BJ (cell line): ENCODE measurements at regions not wholly inside any gene's neighbourhood (a gene's known extent, or its start where the extent isn't known, plus 50 kb on each side); places are given as distances from the start of the nearest gene placed in this dataset.

Experiments
- CTCF ChIA-PET: fragments of 350-600 bp; formaldehyde crosslinking; extraction: SDS; loops from one replicate; lab custom pipeline; 2021; ENCODE audit warnings: antibody characterized with exemption, inconsistent platforms; lab: Yijun Ruan, JAX
- POLR2A ChIA-PET: fragments of 300-600 bp; sonication (Branson Sonifier 250); formaldehyde crosslinking; extraction: SDS; loops from one replicate; lab custom pipeline; 2021; ENCODE audit warnings: antibody characterized with exemption; lab: Charles Lee
- DNase-seq: peaks from one replicate; pipeline ENCODE4 v3.0.0-alpha.2; 2011; ENCODE audit warnings: low read depth
- H3K27me3 ChIP-seq: 2 replicates; pipeline ENCODE4 v1.6.0; 2011; ENCODE audit warnings: low read length; ENCODE audit not compliant: control insufficient read depth, insufficient read depth
- H3K36me3 ChIP-seq: 2 replicates; pipeline ENCODE4 v1.5.1; 2011; ENCODE audit warnings: low read length; ENCODE audit not compliant: control insufficient read depth, insufficient read depth
- H3K4me3 ChIP-seq: 2 replicates; pipeline ENCODE4 v1.5.1; 2011; ENCODE audit warnings: low read depth, mild to moderate bottlenecking, control low read depth, low read length
- TF ChIP-seq, protein P1 (sequence below): IDR thresholded peaks from 2 replicates; pipeline ENCODE4 v1.5.1; 2011; ENCODE audit warnings: low read depth, mild to moderate bottlenecking, control low read depth, inconsistent platforms, low read length, moderate library complexity; ENCODE audit not compliant: insufficient read depth

DNA sequence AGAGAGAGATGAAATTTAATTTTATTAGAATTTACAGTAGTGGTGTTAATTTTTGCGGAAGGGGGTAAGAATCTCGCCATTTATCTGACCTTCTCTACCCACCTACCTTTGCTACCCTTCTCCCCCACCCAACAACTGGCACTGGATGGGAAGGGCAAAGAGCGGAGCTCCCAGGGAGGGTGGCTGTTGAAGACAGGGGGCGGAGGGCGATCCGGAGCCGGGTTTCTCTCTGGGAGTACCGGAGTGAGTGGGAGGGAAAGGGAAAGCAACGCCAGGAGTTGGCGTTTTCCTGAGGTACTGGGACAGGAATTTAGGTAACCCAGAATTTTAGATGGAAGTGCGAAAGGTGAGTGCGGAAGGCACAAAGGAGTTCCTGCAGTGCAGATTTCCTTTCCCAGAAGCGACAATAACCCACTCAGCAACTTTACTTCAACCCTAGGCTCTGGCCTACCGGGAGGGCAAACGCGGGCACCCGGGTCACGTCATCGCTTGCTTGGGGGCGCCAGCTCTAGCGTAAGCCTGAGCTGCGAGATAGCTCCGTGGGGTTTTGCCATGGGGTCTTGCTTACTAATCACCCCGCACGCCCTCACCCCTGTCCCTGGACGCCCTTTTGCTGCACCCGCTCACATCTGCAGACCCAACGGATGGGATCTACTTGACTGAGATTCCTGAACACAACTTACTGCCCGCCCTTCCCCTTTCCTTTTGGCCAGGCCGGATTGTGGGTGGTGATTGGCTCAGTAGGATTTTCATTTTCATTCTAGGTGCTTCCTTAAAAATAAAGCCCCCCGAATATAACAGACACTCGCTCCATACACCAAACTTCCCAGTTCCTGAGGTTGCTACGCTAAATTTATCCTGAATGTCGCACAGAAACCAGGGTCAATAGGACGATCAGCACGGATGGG lies 413.0 kb upstream of the ESRRG start:
- Histone ChIP-seq H3K27me3 (peaks cover 21% of the 10 kb centered on the region), H3K36me3 (no peaks in the 10 kb centered on the region), H3K4me3 (no peak overlapping the region)
- TF ChIP-seq, protein P1, sequence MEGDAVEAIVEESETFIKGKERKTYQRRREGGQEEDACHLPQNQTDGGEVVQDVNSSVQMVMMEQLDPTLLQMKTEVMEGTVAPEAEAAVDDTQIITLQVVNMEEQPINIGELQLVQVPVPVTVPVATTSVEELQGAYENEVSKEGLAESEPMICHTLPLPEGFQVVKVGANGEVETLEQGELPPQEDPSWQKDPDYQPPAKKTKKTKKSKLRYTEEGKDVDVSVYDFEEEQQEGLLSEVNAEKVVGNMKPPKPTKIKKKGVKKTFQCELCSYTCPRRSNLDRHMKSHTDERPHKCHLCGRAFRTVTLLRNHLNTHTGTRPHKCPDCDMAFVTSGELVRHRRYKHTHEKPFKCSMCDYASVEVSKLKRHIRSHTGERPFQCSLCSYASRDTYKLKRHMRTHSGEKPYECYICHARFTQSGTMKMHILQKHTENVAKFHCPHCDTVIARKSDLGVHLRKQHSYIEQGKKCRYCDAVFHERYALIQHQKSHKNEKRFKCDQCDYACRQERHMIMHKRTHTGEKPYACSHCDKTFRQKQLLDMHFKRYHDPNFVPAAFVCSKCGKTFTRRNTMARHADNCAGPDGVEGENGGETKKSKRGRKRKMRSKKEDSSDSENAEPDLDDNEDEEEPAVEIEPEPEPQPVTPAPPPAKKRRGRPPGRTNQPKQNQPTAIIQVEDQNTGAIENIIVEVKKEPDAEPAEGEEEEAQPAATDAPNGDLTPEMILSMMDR, result no peak
- ChIA-PET CTCF (no interaction called here), POLR2A (no interaction called here)
- no peak for DNase-seq

DNA sequence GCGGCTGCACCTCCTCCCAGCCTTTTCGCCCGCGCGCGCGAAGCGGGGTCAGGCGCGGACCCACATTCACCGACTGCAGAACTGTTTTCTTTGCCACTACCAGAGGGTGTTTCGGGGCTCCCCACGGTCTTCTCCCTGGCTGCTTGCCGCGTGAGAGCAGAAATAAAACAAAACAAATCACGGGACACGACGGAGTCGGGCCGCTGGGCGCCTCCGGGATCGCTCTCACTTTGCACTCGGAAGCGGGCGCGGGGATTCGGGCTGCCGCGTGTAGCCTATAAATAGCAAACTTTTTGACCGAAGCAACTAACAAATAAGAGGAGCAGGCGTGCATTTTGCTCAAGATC lies 412.3 kb upstream of the ESRRG start:
- H3K36me3 ChIP-seq, result no peaks in the 10 kb centered on the region
- ChIA-PET POLR2A (no interaction called here), CTCF (no interaction called here)
- H3K4me3 ChIP-seq, result peak overlapping the region; percentile 33
- DNase-seq, result no peak
- TF ChIP-seq, protein P1, result no peak
- H3K27me3 ChIP-seq, result peaks cover 21% of the 10 kb centered on the region

DNA sequence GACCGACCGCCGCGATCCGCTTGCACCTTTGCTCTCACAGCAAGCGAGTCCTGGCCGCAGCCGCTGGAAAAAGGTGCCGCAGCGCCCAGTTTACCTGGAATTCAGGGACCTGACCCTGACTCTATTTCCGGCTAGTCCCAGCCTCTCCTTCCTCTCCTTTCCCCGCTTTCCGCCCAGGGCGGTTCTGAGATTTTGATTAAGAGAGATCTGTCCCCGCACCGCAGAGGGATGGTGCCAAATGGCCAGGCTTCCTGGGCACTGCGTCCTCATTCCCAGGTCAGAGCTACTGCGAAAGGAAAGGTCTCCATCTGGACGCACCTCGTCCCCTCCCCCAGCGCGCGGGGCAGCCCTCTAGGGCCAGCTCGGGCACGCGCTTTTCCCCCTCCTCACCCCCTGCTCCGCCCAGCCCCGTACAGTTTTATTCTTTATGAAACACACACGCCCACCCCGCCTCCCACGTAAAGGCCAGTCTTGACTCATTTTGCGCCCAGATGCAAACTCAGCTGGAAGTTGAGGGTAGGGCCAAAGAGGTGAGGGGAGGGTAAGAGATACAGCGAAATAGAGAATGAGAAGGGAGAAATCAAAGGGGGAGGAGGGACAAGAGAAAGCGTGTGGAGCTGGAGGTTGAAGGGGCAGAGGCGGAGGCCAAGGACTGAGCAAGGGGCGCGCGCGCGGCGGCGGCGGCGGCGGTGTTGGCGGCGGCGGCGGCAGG lies 411.8 kb upstream of the ESRRG start:
- no peak for DNase-seq
- no peaks in the 10 kb centered on the region for H3K36me3 ChIP-seq
- ChIA-PET POLR2A (no interaction called here), CTCF (interaction anchor here (1.0 kb wide), 1 partner anchor 21 kb away, joined by 3 read pairs; no protein-coding TSS in a partner anchor)
- peak overlapping the region; percentile 25 for H3K4me3 ChIP-seq
- H3K27me3 ChIP-seq, result peaks cover 21% of the 10 kb centered on the region
- TF ChIP-seq, protein P1, result no peak

DNA sequence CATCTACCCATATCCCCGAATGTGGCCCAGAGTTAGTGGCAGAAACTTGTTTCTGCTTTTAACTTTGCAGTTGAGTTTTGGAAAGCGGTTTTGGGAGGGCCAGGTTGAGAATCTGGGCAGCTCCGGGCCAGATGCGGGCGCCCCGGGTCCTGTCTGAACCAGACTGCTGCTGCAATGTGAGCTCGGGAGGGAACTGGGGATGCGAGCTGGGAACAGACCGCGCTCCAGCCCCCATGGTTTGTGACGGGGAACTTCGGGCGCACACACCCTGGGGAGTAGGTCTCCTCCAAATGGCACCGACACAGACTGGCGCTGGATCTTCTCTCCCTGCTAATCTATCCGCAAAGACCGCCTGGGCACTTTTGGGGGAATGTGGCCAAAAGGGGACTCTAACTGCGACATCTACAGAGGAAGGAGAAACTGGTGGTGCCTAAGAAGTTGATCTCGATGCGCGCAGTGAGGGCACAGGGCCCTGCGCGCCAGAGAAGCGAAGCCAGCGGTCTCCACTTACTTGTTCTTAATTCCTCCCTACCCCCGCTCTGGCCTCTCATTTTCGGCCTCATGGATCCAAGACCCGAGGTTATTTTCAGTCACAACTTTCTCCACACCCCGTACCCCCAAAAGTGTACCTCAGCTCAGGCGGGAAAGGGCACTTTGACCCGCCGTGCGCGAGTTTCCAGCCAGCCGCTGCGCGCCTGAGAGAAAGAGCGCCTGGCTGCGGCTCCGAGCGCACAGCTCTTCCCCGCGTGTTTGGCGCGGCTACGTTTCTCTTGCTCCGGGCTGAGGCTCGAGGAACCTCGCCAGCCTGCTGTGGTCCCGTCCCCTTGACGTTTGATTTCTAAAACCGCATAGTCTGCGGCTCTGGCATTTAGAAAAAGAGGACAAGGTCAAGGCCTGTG lies 411.0 kb upstream of the ESRRG start:
- POLR2A ChIA-PET, result no interaction called here
- Histone ChIP-seq H3K27me3 (peaks cover 21% of the 10 kb centered on the region), H3K36me3 (no peaks in the 10 kb centered on the region), H3K4me3 (no peak overlapping the region)
- DNase-seq, result no peak
- TF ChIP-seq, protein P1, result no peak
- CTCF ChIA-PET, result interaction anchor here (0.5 to 1.0 kb wide), 2 partner anchors 20 to 42 kb away, joined by 3 read pairs; no protein-coding TSS in a partner anchor
